Neural progenitor cell (in vitro differentiated cells): ENCODE measurements at regions not wholly inside any gene's neighbourhood (a gene's known extent, or its start where the extent isn't known, plus 50 kb on each side); places are given as distances from the start of the nearest gene placed in this dataset.

Experiments
- CTCF ChIP-seq: fragments of 200-600 bp; sonication (generic); IDR thresholded peaks from 2 replicates; pipeline ENCODE4 v1.5.1; 2017; ENCODE audit warnings: antibody characterized with exemption, mild to moderate bottlenecking
- EZH2 ChIP-seq: fragments of 200-600 bp; sonication (generic); IDR thresholded peaks from 2 replicates; pipeline ENCODE4 v1.6.1; 2017; ENCODE audit warnings: antibody characterized with exemption, mild to moderate bottlenecking, moderate library complexity
- EZH2phosphoT487 ChIP-seq: fragments of 200-600 bp; sonication (generic); IDR thresholded peaks from 2 replicates; pipeline ENCODE4 v1.6.1; 2017; ENCODE audit warnings: antibody characterized with exemption

DNA sequence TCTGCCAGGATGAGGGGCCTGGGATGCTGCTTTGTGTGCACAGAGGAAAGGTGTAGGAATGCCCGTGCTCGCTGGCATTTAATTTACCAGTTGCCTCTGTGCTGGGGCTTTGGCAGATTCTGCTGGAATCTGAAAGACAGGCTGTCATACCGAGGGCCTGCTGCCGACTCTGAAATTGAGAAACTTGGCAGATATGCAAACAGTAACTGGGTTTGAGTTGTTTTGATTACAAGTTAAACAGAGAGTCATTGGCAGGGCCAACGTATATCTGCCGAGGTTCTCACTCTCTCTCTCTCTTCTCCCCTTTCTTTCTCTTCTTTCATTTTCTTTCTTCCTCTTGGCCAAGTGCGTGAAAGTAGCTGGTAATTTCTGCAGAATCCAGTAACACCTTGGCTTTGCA is 618.7 kb downstream of the VRK1 start:
- TF ChIP-seq CTCF (no peak), EZH2 (no peak), EZH2phosphoT487 (no peak)
